Activated CD8-positive, alpha-beta memory T cell treated with anti-CD3 and anti-CD28 coated beads, Interleukin-2, amount 10 ng/mL, durations not matched to agents 7 days and 5 days (primary cell): ENCODE measurements at regions not wholly inside any gene's neighbourhood (a gene's known extent, or its start where the extent isn't known, plus 50 kb on each side); places are given as distances from the start of the nearest gene placed in this dataset.
"Not testable (repeated sequence)": the region's sequence is repeated elsewhere in the genome, so short reads cannot be mapped to it uniquely, and the experiment has no call there.

Experiments used
- ATAC-seq: fragments of 150-1000 bp; cut with Tn5 transposase; one replicate; pipeline ENCODE4 v1.10.0; 2021; ENCODE audit warnings: moderate library complexity
- CTCF ChIA-PET: fragments of 350-600 bp; sonication (Branson Sonifier 250); formaldehyde crosslinking; loops from one replicate; lab custom pipeline; 2021; ENCODE audit warnings: antibody characterized with exemption; lab: Charles Lee
- DNase-seq: peaks from one replicate; pipeline ENCODE4 v3.0.0-alpha.2; 2020
- H3K27ac Mint-ChIP-seq: one replicate; pipeline ENCODE4 v1.8.0; 2021; ENCODE audit warnings: mild to moderate bottlenecking, mixed read lengths
- H3K27me3 Mint-ChIP-seq: one replicate; pipeline ENCODE4 v1.8.0; 2021; ENCODE audit warnings: mixed read lengths
- H3K36me3 Mint-ChIP-seq: one replicate; pipeline ENCODE4 v1.8.0; 2021; ENCODE audit warnings: mild to moderate bottlenecking, mixed read lengths
- H3K4me1 Mint-ChIP-seq: one replicate; pipeline ENCODE4 v1.8.0; 2021; ENCODE audit warnings: mixed read lengths
- H3K4me3 Mint-ChIP-seq: one replicate; pipeline ENCODE4 v1.8.0; 2021; ENCODE audit warnings: mild to moderate bottlenecking, moderate library complexity, mixed read lengths
- H3K9me3 Mint-ChIP-seq: one replicate; pipeline ENCODE4 v1.8.0; 2022; ENCODE audit warnings: low read depth, mixed read lengths

DNA sequence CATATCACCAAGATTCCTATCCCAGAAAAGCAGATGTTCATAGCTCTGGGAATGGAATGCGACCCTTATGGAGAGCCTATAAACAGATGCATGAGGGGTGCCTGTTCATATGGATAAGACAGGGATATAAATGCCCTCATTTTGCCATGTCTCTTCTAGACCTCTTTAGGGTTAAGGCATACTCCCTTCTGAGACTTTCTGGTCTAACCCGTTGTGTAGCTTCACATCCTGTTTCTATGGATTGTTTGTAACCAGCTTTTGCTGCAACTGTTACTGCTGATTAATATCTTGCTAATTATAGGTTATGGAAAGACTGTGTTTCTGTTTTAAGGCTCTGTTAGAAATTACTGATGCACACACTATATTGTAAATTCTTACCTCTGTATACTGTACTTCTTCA, 193.5 kb upstream of the ALG10B start:
- CTCF ChIA-PET = not testable (repeated sequence)

DNA sequence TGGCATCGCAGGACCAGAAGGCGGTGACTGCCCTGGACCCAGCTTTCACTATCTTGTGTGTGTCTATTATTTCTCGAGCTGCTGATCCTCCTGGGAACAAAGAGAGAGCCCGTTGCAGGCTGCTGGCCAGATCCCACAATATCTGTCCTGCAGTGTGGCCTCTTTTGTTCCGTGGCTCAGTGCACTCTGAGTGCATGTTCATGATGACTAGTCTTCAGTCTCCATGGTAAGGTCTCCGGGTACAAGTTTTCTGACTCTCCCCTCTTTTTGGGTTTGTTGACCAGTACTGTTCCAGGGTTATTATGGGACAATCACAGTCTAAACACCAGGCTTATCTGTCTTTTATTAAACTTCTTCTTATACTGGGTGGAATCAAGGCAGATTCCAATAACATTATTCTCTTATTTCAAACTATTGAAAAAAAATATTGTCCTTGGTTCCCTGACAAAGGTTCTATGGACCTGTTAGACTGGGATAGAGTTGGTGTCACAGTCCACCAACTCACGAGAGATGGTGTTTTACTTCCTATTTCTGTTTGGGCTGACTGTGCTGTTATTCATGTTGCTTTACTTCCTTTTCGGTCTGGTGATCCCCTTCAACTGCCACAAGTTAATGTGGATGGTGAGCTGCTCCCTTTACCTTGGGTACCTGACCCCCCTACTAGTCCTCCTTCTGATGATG, 192.9 kb upstream of the ALG10B start:
- CTCF ChIA-PET = no interaction called here
- no peak for DNase-seq
- H3K36me3 Mint-ChIP-seq = no peaks in the 10 kb centered on the region
- H3K4me3 Mint-ChIP-seq = no peak overlapping the region
- ATAC-seq = no peak
- peaks cover 2% of the 10 kb centered on the region for H3K9me3 Mint-ChIP-seq
- H3K27ac Mint-ChIP-seq = no peak overlapping the region
- no peaks in the 10 kb centered on the region for H3K4me1 Mint-ChIP-seq
- H3K27me3 Mint-ChIP-seq = no peaks in the 10 kb centered on the region

More for the DNA sequence above, 193.5 kb upstream of the ALG10B start:
- not testable (repeated sequence) for DNase-seq, H3K27ac Mint-ChIP-seq, ATAC-seq, H3K27me3 Mint-ChIP-seq, H3K9me3 Mint-ChIP-seq, H3K36me3 Mint-ChIP-seq, H3K4me3 Mint-ChIP-seq, H3K4me1 Mint-ChIP-seq

DNA sequence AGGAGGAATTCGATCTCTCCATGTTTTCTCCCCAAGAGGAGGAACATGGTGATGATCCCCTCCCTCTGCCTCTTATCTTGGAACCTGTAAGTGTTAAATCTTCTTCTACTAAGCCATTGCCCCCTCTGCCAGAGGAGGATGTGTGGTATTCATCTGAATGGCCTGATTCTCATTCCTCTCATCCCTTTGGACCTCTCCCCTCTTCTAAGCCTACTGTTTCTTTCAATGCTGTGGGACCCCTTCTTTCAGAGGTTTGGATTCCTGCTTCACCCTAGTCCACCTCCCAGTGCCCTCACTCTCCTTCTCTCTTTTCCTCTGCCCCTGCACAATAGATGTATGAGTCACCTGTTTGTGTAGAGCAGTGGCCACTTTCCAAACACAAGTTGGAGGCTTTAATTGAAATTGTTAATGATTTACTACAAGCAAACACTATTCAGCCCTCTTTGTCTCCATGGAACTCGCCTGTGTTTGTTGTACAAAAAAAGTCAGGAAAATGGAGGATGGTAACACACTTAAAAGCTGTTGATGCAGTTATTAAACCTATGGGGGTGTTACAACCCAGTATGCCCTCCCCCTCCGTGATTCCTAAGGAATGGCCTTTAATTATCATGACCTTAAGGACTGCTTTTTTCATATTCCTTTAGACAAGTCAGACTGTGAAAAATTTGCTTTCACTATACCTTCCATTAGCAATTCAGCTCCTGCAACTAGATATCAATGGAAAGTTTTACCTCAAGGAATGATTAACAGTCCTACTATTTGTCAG, 192.1 kb upstream of the ALG10B start:
- ATAC-seq = no peak
- no peaks in the 10 kb centered on the region for H3K36me3 Mint-ChIP-seq
- no peak overlapping the region for H3K4me3 Mint-ChIP-seq
- H3K27ac Mint-ChIP-seq = no peak overlapping the region
- H3K27me3 Mint-ChIP-seq = no peaks in the 10 kb centered on the region
- no peaks in the 10 kb centered on the region for H3K9me3 Mint-ChIP-seq
- CTCF ChIA-PET = no interaction called here
- H3K4me1 Mint-ChIP-seq = no peaks in the 10 kb centered on the region
- DNase-seq = no peak

- Mint-ChIP-seq H3K4me1 (no peaks in the 10 kb centered on the region), H3K27me3 (no peaks in the 10 kb centered on the region), H3K9me3 (no peaks in the 10 kb centered on the region), H3K36me3 (no peaks in the 10 kb centered on the region), H3K27ac (no peak overlapping the region), H3K4me3 (no peak overlapping the region)
- CTCF ChIA-PET = no interaction called here
- ATAC-seq (no peak), DNase-seq (no peak)
These were observed 184.4 kb upstream of the ALG10B start for GRCh38 chr12:38132139-38132538.

- no peak overlapping the region for H3K27ac Mint-ChIP-seq
- no peak overlapping the region for H3K4me3 Mint-ChIP-seq
- CTCF ChIA-PET = interaction anchor here (2.1 kb wide), 1 partner anchor 178 kb away, joined by 14 read pairs; the partner anchor contains the start of gene ALG10B
- H3K9me3 Mint-ChIP-seq = no peaks in the 10 kb centered on the region
- peaks cover 9% of the 10 kb centered on the region for H3K4me1 Mint-ChIP-seq
- H3K27me3 Mint-ChIP-seq = peaks cover 5% of the 10 kb centered on the region
- DNase-seq (no peak), ATAC-seq (no peak)
- H3K36me3 Mint-ChIP-seq = no peaks in the 10 kb centered on the region
These were observed 179.3 kb upstream of the ALG10B start for GRCh38 chr12:38137287-38137686.

GRCh38 chr12:38137716-38138115, 178.9 kb upstream of the ALG10B start:
- Mint-ChIP-seq H3K4me1 (peaks cover 9% of the 10 kb centered on the region), H3K36me3 (no peaks in the 10 kb centered on the region), H3K27ac (no peak overlapping the region), H3K27me3 (peaks cover 5% of the 10 kb centered on the region), H3K9me3 (no peaks in the 10 kb centered on the region), H3K4me3 (no peak overlapping the region)
- no peak for ATAC-seq
- CTCF ChIA-PET = interaction anchor here (2.1 kb wide), 1 partner anchor 178 kb away, joined by 14 read pairs; the partner anchor contains the start of gene ALG10B
- no peak for DNase-seq

GRCh38 chr12:38138225-38139221, 178.1 kb upstream of the ALG10B start:
- CTCF ChIA-PET = interaction anchor here (0.7 to 2.1 kb wide), 3 partner anchors 177 to 178 kb away, joined by 3 to 14 read pairs (median 4); partner anchors contain the start of gene ALG10B
- Mint-ChIP-seq H3K9me3 (no peaks in the 10 kb centered on the region), H3K36me3 (no peaks in the 10 kb centered on the region), H3K27me3 (peaks cover 5% of the 10 kb centered on the region), H3K4me1 (peaks cover 9% of the 10 kb centered on the region), H3K4me3 (peak overlapping the region; percentile 67), H3K27ac (no peak overlapping the region)
- DNase-seq = peak; percentile 70
- ATAC-seq = peak; percentile 71

DNA sequence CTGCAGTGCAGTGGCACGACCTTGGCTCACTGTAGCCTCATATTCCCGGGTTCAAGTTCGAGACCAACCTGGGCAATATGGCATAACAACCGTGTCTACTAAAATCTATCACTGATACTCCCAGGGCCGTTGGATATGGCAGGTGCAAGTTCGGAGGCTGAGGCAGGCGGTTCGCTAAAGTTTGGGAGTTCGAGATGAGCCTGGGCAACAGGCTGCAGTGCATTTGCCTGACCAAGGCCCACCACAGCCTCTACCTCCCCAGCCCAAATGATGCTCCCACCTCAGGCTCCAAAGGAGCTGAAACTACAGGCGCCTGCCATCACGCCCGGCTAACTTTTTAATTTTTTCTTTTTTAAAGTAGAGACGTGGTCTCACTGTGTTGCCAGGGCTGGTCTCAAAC, 177.1 kb upstream of the ALG10B start:
- peaks cover 9% of the 10 kb centered on the region for H3K4me1 Mint-ChIP-seq
- no peak overlapping the region for H3K4me3 Mint-ChIP-seq
- H3K36me3 Mint-ChIP-seq = no peaks in the 10 kb centered on the region
- no peak overlapping the region for H3K27ac Mint-ChIP-seq
- DNase-seq (no peak), ATAC-seq (no peak)
- CTCF ChIA-PET = interaction anchor here (0.7 to 1.3 kb wide), 2 partner anchors 176 to 177 kb away, joined by 3 to 4 read pairs; partner anchors contain the start of gene ALG10B
- no peaks in the 10 kb centered on the region for H3K9me3 Mint-ChIP-seq
- H3K27me3 Mint-ChIP-seq = peaks cover 5% of the 10 kb centered on the region

DNA sequence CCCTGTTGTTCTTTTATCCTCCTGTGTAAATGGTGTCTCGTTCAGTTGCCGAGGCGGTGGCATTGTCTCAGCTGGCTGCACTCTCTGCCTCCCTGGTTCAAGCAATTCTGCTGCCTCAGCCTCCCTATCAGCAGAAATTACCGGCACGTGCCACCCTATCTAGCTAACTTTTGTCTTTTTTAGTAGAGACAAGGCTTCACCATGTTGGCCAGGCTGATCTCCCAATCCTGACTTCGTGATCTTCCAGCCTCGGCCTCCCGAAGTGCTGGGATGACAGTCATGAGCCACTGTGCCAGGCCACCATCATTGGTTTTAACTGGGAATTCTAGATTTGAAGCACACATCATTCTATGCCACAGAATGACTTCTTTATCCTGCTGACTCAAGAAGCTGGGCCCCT, 175.3 kb upstream of the ALG10B start:
- CTCF ChIA-PET = no interaction called here
- Mint-ChIP-seq H3K27me3 (peaks cover 5% of the 10 kb centered on the region), H3K4me1 (peaks cover 9% of the 10 kb centered on the region), H3K36me3 (no peaks in the 10 kb centered on the region), H3K9me3 (no peaks in the 10 kb centered on the region), H3K27ac (no peak overlapping the region), H3K4me3 (no peak overlapping the region)
- DNase-seq (no peak), ATAC-seq (no peak)

- Mint-ChIP-seq H3K4me3 (no peak overlapping the region), H3K9me3 (no peaks in the 10 kb centered on the region), H3K4me1 (peaks cover 9% of the 10 kb centered on the region), H3K36me3 (no peaks in the 10 kb centered on the region), H3K27me3 (peaks cover 5% of the 10 kb centered on the region), H3K27ac (no peak overlapping the region)
- DNase-seq (no peak), ATAC-seq (no peak)
- CTCF ChIA-PET = no interaction called here
These were observed 174.7 kb upstream of the ALG10B start for GRCh38 chr12:38141861-38142260.

DNA sequence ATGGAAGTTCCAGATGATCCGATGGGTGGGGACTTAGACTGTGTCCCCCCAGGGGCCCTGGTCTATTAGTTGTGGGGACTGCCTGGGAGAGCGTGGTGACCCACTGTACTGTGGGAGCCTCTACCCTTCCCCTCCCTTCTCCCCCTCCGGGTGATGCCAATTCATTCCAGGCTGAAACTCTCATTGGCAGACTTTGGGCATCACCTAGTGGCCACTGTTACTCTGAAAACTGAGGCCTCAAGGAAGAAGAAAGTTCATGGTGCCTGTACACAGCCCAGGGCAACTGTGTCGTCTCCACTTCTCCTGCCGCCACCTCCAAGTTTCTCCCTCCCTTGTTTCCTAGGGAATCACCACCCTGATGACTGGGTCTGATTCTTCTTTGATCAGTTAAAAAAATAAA, 173.6 kb upstream of the ALG10B start:
- peaks cover 3% of the 10 kb centered on the region for H3K9me3 Mint-ChIP-seq
- H3K27ac Mint-ChIP-seq = no peak overlapping the region
- ATAC-seq (no peak), DNase-seq (no peak)
- CTCF ChIA-PET = no interaction called here
- no peak overlapping the region for H3K4me3 Mint-ChIP-seq
- H3K4me1 Mint-ChIP-seq = peaks cover 9% of the 10 kb centered on the region
- no peaks in the 10 kb centered on the region for H3K36me3 Mint-ChIP-seq
- no peaks in the 10 kb centered on the region for H3K27me3 Mint-ChIP-seq

DNA sequence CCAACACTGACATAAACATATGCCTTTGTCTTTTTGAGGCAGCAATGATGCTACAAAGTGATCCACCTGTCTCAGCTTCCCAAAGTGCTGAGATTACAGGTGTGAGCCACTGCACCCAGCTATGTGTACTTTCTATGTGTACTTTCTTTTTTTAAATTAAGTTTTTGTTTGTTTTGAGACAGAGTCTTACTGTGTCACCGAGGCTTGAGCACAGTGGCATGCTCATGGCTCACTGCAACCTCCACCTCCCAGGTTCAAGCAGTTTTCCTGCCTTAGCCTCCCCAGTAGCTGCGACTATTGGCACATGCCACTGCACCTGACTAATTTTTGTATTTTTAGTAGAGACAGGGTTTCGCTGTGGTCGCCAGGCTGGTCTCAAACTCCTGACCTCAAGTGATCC, 172.5 kb upstream of the ALG10B start:
- Mint-ChIP-seq H3K9me3 (peaks cover 3% of the 10 kb centered on the region), H3K27me3 (no peaks in the 10 kb centered on the region), H3K36me3 (no peaks in the 10 kb centered on the region), H3K27ac (no peak overlapping the region), H3K4me1 (peaks cover 3% of the 10 kb centered on the region), H3K4me3 (no peak overlapping the region)
- CTCF ChIA-PET = no interaction called here
- DNase-seq = no peak
- no peak for ATAC-seq
